ENCODE measurements at regions not wholly inside any gene's neighbourhood (a gene's known extent, or its start where the extent isn't known, plus 50 kb on each side); places are given as distances from the start of the nearest gene placed in this dataset.

GRCh38 chr5:57618767-57619381 lies 136.3 kb upstream of the ACTBL2 start:
- no peak for DNase-seq (ENCODE audit: low spot score)

GRCh38 chr5:57613741-57614140 lies 131.1 kb upstream of the ACTBL2 start:
- DNase-seq (ENCODE audit: low spot score) = no peak

GRCh38 chr5:57611177-57611576 lies 128.6 kb upstream of the ACTBL2 start:
- no peak for DNase-seq (ENCODE audit: low spot score)

GRCh38 chr5:57608542-57608941 lies 125.9 kb upstream of the ACTBL2 start:
- DNase-seq (ENCODE audit: low spot score) = no peak

- DNase-seq (ENCODE audit: low spot score) = no peak
Measured at GRCh38 chr5:57601996-57602395, 119.4 kb upstream of the ACTBL2 start.

- DNase-seq (ENCODE audit: low spot score) = no peak
Measured at GRCh38 chr5:57600321-57600720, 117.7 kb upstream of the ACTBL2 start.

GRCh38 chr5:57598756-57599155 lies 116.1 kb upstream of the ACTBL2 start:
- no peak for DNase-seq (ENCODE audit: low spot score)

GRCh38 chr5:57598097-57598496 lies 115.5 kb upstream of the ACTBL2 start:
- DNase-seq (ENCODE audit: low spot score) = no peak

- no peak for DNase-seq (ENCODE audit: low spot score)
Measured at GRCh38 chr5:57595523-57595991, 112.9 kb upstream of the ACTBL2 start.

GRCh38 chr5:57594436-57594835 lies 111.8 kb upstream of the ACTBL2 start:
- DNase-seq (ENCODE audit: low spot score) = no peak

- no peak for DNase-seq (ENCODE audit: low spot score)
Measured at GRCh38 chr5:57592236-57592635, 109.6 kb upstream of the ACTBL2 start.

- DNase-seq (ENCODE audit: low spot score) = no peak
Measured at GRCh38 chr5:57586649-57587048, 104.0 kb upstream of the ACTBL2 start.

GRCh38 chr5:57582578-57583070 lies 100.0 kb upstream of the ACTBL2 start:
- DNase-seq (ENCODE audit: low spot score) = no peak

GRCh38 chr5:57581772-57582171 lies 99.2 kb upstream of the ACTBL2 start:
- DNase-seq (ENCODE audit: low spot score) = no peak

GRCh38 chr5:57581222-57581621 lies 98.6 kb upstream of the ACTBL2 start:
- DNase-seq (ENCODE audit: low spot score) = no peak

- no peak for DNase-seq (ENCODE audit: low spot score)
Measured at GRCh38 chr5:57577432-57578175, 95.0 kb upstream of the ACTBL2 start.

GRCh38 chr5:57576317-57576716 lies 93.7 kb upstream of the ACTBL2 start:
- DNase-seq (ENCODE audit: low spot score) = no peak

GRCh38 chr5:57575839-57576238 lies 93.2 kb upstream of the ACTBL2 start:
- DNase-seq (ENCODE audit: low spot score) = no peak

GRCh38 chr5:57572461-57572860 lies 89.8 kb upstream of the ACTBL2 start:
- DNase-seq (ENCODE audit: low spot score) = no peak

GRCh38 chr5:57569601-57570000 lies 87.0 kb upstream of the ACTBL2 start:
- no peak for DNase-seq (ENCODE audit: low spot score)

- no peak for DNase-seq (ENCODE audit: low spot score)
Measured at GRCh38 chr5:57568136-57568535, 85.5 kb upstream of the ACTBL2 start.

- DNase-seq (ENCODE audit: low spot score) = no peak
Measured at GRCh38 chr5:57566914-57567313, 84.3 kb upstream of the ACTBL2 start.

- DNase-seq (ENCODE audit: low spot score) = no peak
Measured at GRCh38 chr5:57561231-57561842, 78.7 kb upstream of the ACTBL2 start.
